Upper lobe of left lung (tissue), 6 donors: ENCODE measurements at regions not wholly inside any gene's neighbourhood (a gene's known extent, or its start where the extent isn't known, plus 50 kb on each side); places are given as distances from the start of the nearest gene placed in this dataset.
"Not testable (repeated sequence)": the region's sequence is repeated elsewhere in the genome, so short reads cannot be mapped to it uniquely, and the experiment has no call there.

Experiments used
- ATAC-seq, 2 donors: fragments of 200-7000 bp; cut with Tn5 transposase; one replicate each; pipeline ENCODE4 v1.9.1; 2022; ENCODE audit warnings: mild to moderate bottlenecking in 2 of 2, moderate library complexity in 2 of 2; ENCODE audit not compliant: low FRiP score in 2 of 2
- DNase-seq, 2 donors: peaks; one replicate each; pipeline ENCODE4 v3.0.0-alpha.2; 2019 to 2020
- H3K27ac ChIP-seq, 4 donors: fragments of 200-600 bp; sonication (generic); one replicate each; pipeline ENCODE4 v1.5.1; 2016 to 2019
- H3K27me3 ChIP-seq, 4 donors: fragments of 200-600 bp; sonication (generic); one replicate each; pipeline ENCODE4 v1.5.1; 2017 to 2019
- H3K36me3 ChIP-seq, 4 donors: fragments of 200-600 bp; sonication (generic); one replicate each; pipeline ENCODE4 v1.5.1; 2016 to 2019
- H3K4me1 ChIP-seq, 4 donors: fragments of 200-600 bp; sonication (generic); one replicate each; pipeline ENCODE4 v1.5.1; 2018 to 2019
- H3K4me3 ChIP-seq, 4 donors: fragments of 200-600 bp; sonication (generic); one replicate each; pipeline ENCODE4 v1.5.1; 2017 to 2019; ENCODE audit warnings: mild to moderate bottlenecking in 2 of 4, moderate library complexity in 1 of 4
- H3K9me3 ChIP-seq, 4 donors: fragments of 200-600 bp; sonication (generic); one replicate each; pipeline ENCODE4 v1.5.1; 2018 to 2019
- EP300 ChIP-seq, 4 donors: sonication (generic); formaldehyde crosslinking; IDR thresholded peaks; one replicate each; pipeline ENCODE4 v1.5.1; 2017; ENCODE audit warnings: antibody characterized with exemption in 4 of 4, control low read depth in 2 of 4
- POLR2A ChIP-seq, 4 donors: fragments of 450-650 bp; IDR thresholded peaks; one replicate each; pipeline ENCODE4 v1.5.1; 2016 to 2017; ENCODE audit warnings: antibody characterized with exemption in 4 of 4, mild to moderate bottlenecking in 2 of 4
- POLR2AphosphoS5 ChIP-seq, 2 donors: sonication (generic); formaldehyde crosslinking; IDR thresholded peaks; one replicate each; pipeline ENCODE4 v1.5.1; 2017; ENCODE audit warnings: antibody characterized with exemption in 2 of 2
- WGBS, 2 donors: methylation state at CpG; one replicate each; pipeline ENCODE4 v1.1.5; 2017 to 2018; 5-methylcytosine and 5-hydroxymethylcytosine counted together
- TF ChIP-seq, protein P1 (sequence below), 6 experiments: fragments of 450-650 bp in 4 of 6; fragments of 200-600 bp in 2 of 6; sonication (generic) in 2 of 6; IDR thresholded peaks; one replicate each; pipeline ENCODE4 v1.5.1; 2016 to 2019; ENCODE audit warnings: antibody characterized with exemption in 6 of 6
- donor health status: DM: no; HTN: no; CAD: no; lungs with moderate emphysema.
- donor health status: DM: no; HTN: yes; CAD: no; lungs with severe emphysema.

- TF ChIP-seq, protein P1, sequence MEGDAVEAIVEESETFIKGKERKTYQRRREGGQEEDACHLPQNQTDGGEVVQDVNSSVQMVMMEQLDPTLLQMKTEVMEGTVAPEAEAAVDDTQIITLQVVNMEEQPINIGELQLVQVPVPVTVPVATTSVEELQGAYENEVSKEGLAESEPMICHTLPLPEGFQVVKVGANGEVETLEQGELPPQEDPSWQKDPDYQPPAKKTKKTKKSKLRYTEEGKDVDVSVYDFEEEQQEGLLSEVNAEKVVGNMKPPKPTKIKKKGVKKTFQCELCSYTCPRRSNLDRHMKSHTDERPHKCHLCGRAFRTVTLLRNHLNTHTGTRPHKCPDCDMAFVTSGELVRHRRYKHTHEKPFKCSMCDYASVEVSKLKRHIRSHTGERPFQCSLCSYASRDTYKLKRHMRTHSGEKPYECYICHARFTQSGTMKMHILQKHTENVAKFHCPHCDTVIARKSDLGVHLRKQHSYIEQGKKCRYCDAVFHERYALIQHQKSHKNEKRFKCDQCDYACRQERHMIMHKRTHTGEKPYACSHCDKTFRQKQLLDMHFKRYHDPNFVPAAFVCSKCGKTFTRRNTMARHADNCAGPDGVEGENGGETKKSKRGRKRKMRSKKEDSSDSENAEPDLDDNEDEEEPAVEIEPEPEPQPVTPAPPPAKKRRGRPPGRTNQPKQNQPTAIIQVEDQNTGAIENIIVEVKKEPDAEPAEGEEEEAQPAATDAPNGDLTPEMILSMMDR (IDR thresholded peaks at IDR 0.05), result no peak
- TF ChIP-seq POLR2A (IDR thresholded peaks at IDR 0.05) (no peak), POLR2AphosphoS5 (IDR thresholded peaks at IDR 0.05) (no peak), EP300 (IDR thresholded peaks at IDR 0.05) (no peak)
- no peaks in the 10 kb centered on the region for H3K9me3 ChIP-seq
- H3K27ac ChIP-seq, result no peak overlapping the region
- H3K4me3 ChIP-seq, result peak overlapping the region in 1 of 4 donors; percentile 33
- H3K4me1 ChIP-seq, result peaks cover 0 to 11% (median 4%) of the 10 kb centered on the region in 4 donors
- no peaks in the 10 kb centered on the region for H3K27me3 ChIP-seq
- ATAC-seq (peak; percentile 28 to 36), DNase-seq (peak in 1 of 2 donors; percentile 81)
- H3K36me3 ChIP-seq, result no peaks in the 10 kb centered on the region
- WGBS, 2 donors, result 71 to 87% methylated on average over 4 to 16 of the region's 19 CpGs
These were observed 520.8 kb downstream of the REEP3 start for GRCh38 chr10:64041989-64042490.

DNA sequence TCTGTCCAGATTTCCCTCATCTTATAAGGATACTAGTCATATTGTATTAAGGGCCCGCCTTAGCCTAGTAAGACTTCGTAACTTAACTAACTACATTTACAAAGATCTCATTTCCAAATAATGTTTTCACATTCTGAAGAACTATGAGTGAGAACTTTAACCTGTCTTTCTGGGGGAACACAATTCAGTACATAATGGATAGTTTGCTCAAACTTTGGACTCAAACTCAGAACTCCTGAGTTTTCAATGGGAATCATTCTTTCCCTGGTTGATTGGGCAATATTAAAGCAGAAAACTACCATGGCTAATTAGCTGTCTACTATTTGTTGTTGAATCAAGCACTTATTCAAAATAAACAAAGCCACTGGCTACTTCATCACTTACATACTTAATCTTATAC, 522.9 kb downstream of the REEP3 start:
- Histone ChIP-seq H3K4me3 (no peak overlapping the region), H3K27me3 (no peaks in the 10 kb centered on the region), H3K4me1 (peaks cover 0 to 11% (median 4%) of the 10 kb centered on the region in 4 donors), H3K9me3 (no peaks in the 10 kb centered on the region), H3K36me3 (no peaks in the 10 kb centered on the region), H3K27ac (no peak overlapping the region)
- TF ChIP-seq, protein P1 (IDR thresholded peaks at IDR 0.05), result no peak
- no peak for TF ChIP-seq POLR2AphosphoS5 (IDR thresholded peaks at IDR 0.05)
- TF ChIP-seq EP300 (IDR thresholded peaks at IDR 0.05), result no peak
- TF ChIP-seq POLR2A (IDR thresholded peaks at IDR 0.05), result no peak
- DNase-seq (no peak), ATAC-seq (no peak)
- 93 to 99% methylated on average over 2 of the region's 2 CpGs for WGBS, 2 donors

DNA sequence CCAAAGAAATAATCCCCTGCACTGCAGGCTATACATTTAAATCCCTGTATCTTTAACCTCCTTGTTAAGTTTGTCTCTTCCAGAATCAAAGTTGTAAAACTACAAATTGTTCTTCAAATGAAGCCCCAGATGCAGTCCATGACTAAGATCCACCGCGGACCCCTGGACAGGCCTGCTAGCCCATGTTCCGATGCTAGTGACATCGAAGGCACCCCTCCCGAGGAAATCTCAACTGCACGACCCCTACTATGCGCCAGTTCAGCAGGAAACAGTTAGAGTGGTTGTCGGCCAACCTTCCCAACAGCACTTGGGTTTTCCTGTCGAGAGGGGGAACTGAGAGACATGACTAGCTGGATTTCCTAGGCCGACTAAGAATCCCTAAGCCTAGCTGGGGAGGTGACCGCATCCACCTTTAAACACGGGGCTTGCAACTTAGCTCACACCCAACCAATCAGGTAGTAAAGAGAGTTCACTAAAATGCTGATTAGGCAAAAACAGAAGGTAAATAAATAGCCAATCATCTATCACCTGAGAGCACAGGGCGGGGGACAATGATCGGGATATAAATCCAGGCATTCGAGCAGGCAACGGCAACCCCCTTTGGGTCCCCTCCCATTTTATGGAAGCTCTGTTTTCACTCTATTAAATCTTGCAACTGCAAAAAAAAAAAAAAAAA, 523.9 kb downstream of the REEP3 start:
- not testable (repeated sequence) for DNase-seq, H3K36me3 ChIP-seq, H3K27ac ChIP-seq, ATAC-seq, H3K4me3 ChIP-seq, H3K27me3 ChIP-seq, H3K9me3 ChIP-seq
- 83 to 92% methylated on average over 16 of the region's 16 CpGs for WGBS, 2 donors
- H3K4me1 ChIP-seq, result peaks cover 0 to 11% (median 4%) of the 10 kb centered on the region in 4 donors

DNA sequence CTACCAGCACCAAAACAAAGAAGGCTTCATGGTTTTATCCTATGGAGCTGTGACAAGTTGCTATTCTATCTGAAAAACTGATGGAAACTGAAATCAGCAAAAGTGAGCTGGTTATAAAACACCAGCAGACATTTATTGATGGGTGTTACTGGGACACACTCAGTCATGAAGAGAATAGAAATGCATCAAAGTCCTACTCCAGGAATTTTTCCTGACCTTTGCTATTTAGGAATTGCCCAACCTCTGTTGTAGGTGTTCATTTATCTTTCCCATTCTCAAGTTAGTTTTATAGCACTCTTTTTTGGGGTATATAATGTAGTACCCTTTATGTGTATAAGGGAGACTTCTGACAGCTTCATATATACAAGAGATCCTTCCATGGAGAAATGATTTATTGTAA, 533.2 kb downstream of the REEP3 start:
- H3K27me3 ChIP-seq, result no peaks in the 10 kb centered on the region
- H3K36me3 ChIP-seq, result no peaks in the 10 kb centered on the region
- ATAC-seq (no peak), DNase-seq (no peak)
- H3K4me1 ChIP-seq, result no peaks in the 10 kb centered on the region
- H3K27ac ChIP-seq, result no peak overlapping the region
- no peaks in the 10 kb centered on the region for H3K9me3 ChIP-seq
- H3K4me3 ChIP-seq, result no peak overlapping the region
- TF ChIP-seq, protein P1 (IDR thresholded peaks at IDR 0.05), result no peak
- TF ChIP-seq POLR2AphosphoS5 (IDR thresholded peaks at IDR 0.05), result no peak
- TF ChIP-seq EP300 (IDR thresholded peaks at IDR 0.05), result no peak
- TF ChIP-seq POLR2A (IDR thresholded peaks at IDR 0.05), result no peak

GRCh38 chr10:64059884-64060283, 538.7 kb downstream of the REEP3 start:
- Histone ChIP-seq H3K36me3 (no peaks in the 10 kb centered on the region), H3K27ac (no peak overlapping the region), H3K27me3 (no peaks in the 10 kb centered on the region), H3K9me3 (no peaks in the 10 kb centered on the region), H3K4me1 (no peaks in the 10 kb centered on the region), H3K4me3 (no peak overlapping the region)
- TF ChIP-seq EP300 (IDR thresholded peaks at IDR 0.05) (no peak), POLR2AphosphoS5 (IDR thresholded peaks at IDR 0.05) (no peak), POLR2A (IDR thresholded peaks at IDR 0.05) (no peak)
- TF ChIP-seq, protein P1 (IDR thresholded peaks at IDR 0.05), result no peak
- WGBS, 2 donors, result 50 to 89% methylated on average over 1 of the region's 1 CpG
- no peak for ATAC-seq
- no peak for DNase-seq
